SK-N-SH (cell line): ENCODE measurements at regions not wholly inside any gene's neighbourhood (a gene's known extent, or its start where the extent isn't known, plus 50 kb on each side); places are given as distances from the start of the nearest gene placed in this dataset.

Experiments used
- EP300 ChIP-seq, 2 experiments: IDR thresholded peaks; 2 replicates each; pipeline versions ENCODE4 v1.4.0 to v1.6.1; 2012; ENCODE audit warnings: borderline replicate concordance in 1 of 2, low read depth in 1 of 2, low read length in 1 of 2
- GABPA ChIP-seq: IDR thresholded peaks from 2 replicates; pipeline ENCODE4 v1.4.0; 2012; ENCODE audit warnings: low read depth, mild to moderate bottlenecking
- TF ChIP-seq, protein P1 (sequence below): fragments of 200-600 bp; sonication (generic); IDR thresholded peaks from 2 replicates; pipeline ENCODE4 v1.6.1; 2017; ENCODE audit warnings: antibody characterized with exemption, mild to moderate bottlenecking, moderate library complexity

DNA sequence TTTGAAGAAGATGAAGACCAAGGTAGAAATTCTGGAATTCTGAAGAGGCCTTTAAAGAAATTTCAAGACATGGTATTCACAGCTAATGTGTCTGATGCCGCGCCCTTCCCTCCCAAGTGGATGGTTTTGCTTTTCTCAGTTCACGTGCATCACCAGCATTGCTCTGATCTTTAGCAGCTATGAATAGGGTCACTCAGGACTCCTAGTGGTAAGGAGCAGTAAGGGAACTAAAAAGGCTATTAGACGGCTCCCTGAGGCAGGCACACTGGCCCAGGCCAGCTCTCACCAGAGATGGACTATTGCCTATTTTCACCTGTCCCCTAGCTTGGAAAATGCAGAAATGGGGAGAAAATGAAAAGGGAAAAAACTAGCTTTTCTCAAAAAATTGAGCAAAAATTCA, 447.5 kb upstream of the RASGEF1B start:
- TF ChIP-seq, protein P1, sequence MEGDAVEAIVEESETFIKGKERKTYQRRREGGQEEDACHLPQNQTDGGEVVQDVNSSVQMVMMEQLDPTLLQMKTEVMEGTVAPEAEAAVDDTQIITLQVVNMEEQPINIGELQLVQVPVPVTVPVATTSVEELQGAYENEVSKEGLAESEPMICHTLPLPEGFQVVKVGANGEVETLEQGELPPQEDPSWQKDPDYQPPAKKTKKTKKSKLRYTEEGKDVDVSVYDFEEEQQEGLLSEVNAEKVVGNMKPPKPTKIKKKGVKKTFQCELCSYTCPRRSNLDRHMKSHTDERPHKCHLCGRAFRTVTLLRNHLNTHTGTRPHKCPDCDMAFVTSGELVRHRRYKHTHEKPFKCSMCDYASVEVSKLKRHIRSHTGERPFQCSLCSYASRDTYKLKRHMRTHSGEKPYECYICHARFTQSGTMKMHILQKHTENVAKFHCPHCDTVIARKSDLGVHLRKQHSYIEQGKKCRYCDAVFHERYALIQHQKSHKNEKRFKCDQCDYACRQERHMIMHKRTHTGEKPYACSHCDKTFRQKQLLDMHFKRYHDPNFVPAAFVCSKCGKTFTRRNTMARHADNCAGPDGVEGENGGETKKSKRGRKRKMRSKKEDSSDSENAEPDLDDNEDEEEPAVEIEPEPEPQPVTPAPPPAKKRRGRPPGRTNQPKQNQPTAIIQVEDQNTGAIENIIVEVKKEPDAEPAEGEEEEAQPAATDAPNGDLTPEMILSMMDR: peak; percentile 33; the same call in 1 of the 2 replicates
- TF ChIP-seq GABPA (no peak), EP300 (IDR thresholded peaks at IDR 0.05; ENCODE audit: borderline replicate concordance in 1 of 2, low read depth in 1 of 2, low read length in 1 of 2) (no peak)
